GM18505 (cell line): ENCODE measurements at regions not wholly inside any gene's neighbourhood (a gene's known extent, or its start where the extent isn't known, plus 50 kb on each side); places are given as distances from the start of the nearest gene placed in this dataset.

Experiments used
- ATAC-seq: cut with Tn5 transposase; IDR thresholded peaks from one replicate; pipeline ENCODE4 v1.9.1; 2021; ENCODE audit not compliant: unreplicated experiment
- POLR2A ChIP-seq: IDR thresholded peaks from 4 replicates; pipeline ENCODE4 v1.6.1; 2011; ENCODE audit warnings: borderline replicate concordance; ENCODE audit not compliant: insufficient read depth, insufficient read length; ENCODE audit errors: extremely low read depth

DNA sequence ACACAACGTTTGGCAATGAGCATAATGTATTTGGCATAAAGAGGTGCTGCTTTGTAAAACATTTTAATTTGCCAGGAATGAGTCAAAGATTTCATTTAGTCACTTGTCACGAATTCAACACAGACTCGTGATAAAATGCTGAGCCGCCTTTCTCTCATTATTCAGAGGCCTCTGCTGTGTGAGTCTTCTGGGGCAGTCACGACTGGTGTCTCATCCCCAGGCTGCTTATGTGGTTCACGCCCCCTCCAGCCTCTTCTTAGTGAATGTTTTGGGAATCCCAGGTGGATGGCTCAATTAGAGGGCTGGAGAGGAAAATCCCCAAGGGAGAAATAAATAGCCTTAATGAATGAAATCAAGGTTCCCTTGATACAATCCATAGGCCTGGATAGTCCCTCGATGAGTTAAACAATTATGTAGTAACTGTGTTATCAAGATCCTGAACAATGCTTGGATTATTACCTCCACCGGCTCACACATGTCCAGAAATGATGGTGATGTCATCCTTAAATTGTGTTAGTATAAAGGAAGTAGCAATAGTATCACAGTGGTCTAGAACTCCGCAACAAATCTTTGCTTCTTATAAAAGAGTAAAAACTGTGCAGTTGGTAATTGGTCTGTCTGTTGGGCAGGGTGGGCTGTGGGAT, 192.1 kb upstream of the ADAMTS16 start:
- ATAC-seq = no peak

DNA sequence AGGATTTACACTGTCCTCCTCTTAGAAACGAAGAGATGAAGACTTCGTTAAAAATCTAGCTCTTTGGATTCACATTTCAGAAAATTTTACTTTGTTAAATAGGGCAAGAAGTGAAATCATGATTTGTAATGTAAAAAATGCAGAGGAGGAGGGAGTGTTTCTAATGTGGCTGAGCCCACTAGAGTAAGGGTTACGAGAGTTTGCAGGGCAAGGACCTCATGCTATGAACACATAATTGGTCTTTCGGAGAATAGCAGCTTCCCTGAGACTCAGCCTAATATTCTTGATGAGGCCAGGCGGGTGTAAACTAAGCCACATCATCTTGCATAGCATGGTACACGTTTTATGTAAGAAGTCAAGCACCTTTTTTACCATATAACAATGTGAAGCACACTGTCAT, 191.0 kb upstream of the ADAMTS16 start:
- no peak for TF ChIP-seq POLR2A
- no peak for ATAC-seq

More for the DNA sequence above, 192.1 kb upstream of the ADAMTS16 start:
- no peak for TF ChIP-seq POLR2A

DNA sequence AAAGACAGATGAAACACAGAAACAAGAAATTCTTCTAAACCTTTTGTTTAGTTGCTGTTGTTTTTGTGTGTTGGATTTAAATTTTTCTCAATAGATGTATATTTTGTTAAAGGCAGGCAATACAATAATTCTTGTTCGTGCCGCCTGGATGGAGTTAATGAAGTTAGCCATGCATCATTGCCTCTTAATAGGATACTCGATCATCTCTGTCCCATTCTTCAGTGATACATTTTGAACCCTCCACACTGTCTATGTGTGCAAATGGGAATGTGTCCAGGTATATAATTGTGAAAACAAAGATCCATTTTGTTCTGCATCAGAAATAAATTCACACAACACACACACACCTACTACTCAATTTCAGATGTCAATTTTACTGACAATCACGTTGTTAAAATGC, 186.6 kb upstream of the ADAMTS16 start:
- no peak for ATAC-seq
- TF ChIP-seq POLR2A = no peak

DNA sequence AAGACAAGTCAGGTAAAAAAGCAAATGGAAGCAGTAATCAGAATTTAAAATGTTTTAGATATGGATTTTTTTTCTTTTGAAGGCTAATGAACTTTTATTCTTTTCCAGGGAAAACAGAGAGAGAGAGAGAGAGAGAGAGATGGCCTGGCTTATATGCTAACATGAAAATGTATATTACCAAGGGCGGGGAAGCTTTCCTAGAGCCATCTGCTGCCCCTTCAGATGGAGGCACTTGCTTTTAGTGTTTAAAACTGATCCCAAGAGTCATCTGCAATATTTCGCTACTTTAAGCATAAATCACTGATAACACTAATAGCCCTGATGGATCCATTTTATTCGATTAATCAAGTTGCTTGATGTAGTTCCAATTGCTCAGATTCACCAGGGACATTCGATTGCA, 186.1 kb upstream of the ADAMTS16 start:
- no peak for ATAC-seq
- no peak for TF ChIP-seq POLR2A

DNA sequence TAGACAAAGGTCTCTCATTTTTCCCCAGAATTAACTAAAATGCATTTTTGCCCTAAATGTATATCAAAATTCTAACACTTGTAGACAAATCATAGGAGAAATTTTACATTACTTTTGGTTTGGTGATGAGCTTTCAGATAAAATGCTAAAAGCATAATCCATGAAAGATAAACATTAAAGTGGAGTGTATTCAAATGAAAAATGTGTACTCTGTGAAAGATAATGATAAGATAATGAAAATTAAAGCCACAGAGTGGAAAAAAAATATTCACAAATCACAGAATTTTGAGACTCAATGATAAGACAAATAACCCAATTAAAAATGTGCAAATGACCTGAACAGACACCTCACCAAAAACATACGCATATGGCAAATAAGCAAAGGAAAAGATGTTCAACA, 176.9 kb upstream of the ADAMTS16 start:
- no peak for TF ChIP-seq POLR2A
- ATAC-seq = no peak

DNA sequence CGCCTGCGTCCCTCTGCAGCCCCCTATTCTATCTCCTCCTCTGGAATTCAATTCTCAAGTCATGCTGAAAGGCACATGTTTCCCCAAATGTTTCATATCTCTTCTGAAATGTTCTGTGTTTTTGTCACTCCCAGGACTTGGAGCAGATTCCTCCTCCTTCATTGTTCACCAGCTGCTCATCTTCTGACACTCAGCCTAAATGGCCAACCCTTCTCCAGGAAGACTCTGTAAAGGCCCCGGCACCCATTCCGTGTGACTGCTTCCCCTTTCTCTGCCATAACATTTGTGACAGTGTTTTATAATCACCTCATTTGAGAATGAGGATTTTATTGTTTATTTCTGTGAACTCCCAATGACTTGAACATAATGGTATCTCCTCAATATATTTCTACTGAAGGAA, 170.8 kb upstream of the ADAMTS16 start:
- no peak for TF ChIP-seq POLR2A
- ATAC-seq = no peak

DNA sequence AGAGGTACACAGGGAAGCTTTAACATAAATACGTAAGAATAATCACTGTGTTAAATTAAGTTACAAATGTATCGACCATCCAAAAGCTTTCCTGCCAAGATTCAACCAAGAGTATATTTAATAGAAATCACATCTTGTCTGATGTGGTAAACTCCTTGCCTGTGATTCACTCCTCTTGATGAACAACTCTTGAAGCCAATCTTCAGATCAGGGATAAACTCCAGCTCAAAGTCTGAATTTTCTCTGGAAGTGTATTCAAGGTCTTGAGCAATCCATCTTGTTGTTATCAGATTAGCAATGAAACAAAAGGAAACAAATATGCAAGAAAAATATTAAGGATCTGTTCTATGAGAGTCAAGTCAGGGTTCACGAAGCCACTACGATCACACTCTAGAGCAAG, 170.0 kb upstream of the ADAMTS16 start:
- ATAC-seq = no peak
- TF ChIP-seq POLR2A = no peak

DNA sequence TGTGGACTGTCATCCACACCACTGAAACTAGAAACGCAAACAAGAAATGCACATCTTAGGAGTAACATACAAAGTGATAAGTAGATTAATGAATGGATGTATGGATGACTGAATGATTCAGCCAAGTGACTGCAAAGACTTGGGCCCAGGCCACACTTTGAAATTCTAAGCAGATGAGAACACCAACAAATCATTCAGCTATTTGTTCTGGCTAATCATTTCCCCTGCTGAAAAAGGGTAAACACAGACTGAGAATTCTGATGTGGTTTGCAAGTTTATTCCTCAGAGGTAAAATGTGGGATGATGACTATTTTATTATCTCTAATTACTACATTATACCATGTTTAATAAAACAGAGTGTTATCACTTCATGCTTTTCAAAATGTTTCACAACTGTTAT, 163.2 kb upstream of the ADAMTS16 start:
- no peak for ATAC-seq
- TF ChIP-seq POLR2A = no peak

DNA sequence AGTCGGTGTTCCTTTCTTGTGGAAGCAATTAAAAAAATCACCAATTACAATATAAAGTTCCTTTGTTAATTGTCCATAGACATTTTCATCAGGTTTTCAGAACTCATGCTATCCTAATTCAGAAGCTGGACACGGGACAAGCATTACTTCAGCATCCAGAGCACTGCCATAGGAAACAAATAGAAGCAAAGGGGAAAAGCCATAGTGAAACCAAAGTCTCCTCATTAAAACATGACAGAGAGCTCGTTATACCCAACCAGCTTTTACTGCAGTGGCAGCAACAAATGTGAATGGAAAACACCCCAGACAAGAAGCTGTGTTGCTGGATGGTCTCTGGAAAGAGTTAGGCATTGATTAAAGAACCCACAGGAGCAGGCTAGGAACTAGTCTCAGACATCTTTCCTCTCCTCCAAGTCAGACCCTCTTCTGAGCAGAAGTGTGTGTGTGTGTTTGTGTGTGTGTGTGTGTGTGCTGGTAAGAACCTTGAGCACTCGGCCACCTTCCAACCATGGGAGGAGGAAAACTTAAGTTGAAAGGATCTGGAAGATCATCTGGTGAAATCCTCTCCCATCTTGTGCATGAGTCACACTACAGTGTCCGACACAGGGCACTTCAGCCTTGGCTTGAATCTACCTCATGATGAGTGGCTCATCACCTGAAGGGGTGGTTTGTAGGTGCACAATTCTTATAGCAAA, 162.6 kb upstream of the ADAMTS16 start:
- ATAC-seq = no peak
- no peak for TF ChIP-seq POLR2A

DNA sequence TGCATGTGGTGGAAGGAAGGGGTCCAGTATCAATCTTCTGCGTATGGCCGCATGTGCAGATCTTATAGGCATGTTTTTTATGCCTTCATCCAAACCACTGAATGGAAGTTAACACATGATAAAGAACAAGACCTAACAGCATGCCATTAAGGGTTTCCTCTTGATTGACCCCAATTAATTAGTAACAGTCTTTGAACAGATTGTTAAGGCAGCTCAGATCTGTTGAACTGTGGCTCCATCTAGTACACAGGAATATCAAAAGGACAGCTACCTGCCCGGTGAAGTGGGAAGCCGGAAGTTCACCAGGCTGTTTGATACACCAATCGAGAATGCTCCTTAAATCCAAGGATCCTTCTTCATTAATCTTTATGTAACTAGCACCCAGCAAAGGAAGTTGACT, 159.9 kb upstream of the ADAMTS16 start:
- no peak for TF ChIP-seq POLR2A
- no peak for ATAC-seq

DNA sequence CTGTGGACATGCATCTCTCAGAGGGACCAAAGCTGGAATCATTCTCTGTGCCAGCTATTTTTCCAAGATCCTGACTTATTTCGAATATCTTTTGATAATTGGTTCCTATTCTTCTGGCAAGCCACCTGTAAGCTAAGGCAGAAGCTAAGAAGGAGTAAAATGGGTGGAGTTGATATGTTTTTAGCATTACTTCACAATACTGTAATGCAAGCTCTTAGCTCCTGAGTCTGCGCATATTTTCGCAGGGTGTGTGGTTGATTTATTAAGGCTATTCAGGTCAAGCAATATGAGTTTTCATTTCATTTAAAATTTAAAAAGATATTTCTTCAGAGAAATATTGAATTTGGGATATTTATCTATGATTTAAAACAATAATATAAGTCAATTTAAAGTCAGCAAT, 158.5 kb upstream of the ADAMTS16 start:
- ATAC-seq = no peak
- TF ChIP-seq POLR2A = no peak

DNA sequence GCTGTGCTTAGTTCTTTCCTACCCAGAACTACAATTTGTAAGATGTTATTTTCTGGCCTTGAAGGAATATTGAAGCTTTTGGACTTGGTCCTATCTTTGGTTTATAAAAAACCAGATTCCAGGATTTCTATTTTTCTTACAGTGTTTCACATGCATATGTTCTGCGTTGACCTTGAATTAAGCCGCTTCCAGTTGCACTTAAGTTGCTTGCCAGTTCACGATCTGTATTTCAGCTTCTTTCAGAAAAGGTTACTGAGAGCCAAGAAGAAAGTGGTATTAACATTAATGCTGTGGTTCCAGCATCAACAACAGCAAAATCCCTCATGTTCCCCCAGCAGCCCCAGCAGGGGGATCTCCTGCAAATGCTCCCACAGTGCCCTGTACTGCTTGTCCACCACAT, 156.4 kb upstream of the ADAMTS16 start:
- TF ChIP-seq POLR2A = no peak
- no peak for ATAC-seq

DNA sequence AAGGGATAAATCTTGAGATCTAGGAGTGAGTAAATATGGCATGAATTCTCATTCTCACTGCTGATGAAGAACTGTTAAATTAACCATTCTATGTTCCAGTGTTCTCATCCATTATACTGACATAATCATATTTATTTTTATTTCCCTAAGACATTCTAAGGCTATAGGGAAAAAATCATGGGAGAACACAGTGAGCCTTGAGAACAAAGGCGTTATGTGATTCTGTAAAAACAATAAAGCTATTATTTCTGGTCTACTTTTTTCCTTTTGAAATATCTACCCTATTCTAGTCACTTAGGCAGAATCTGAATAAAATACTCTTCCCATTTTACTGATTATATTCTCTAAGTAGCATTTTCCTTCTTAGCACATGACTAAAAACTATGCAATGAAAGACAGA, 155.7 kb upstream of the ADAMTS16 start:
- no peak for ATAC-seq
- no peak for TF ChIP-seq POLR2A

DNA sequence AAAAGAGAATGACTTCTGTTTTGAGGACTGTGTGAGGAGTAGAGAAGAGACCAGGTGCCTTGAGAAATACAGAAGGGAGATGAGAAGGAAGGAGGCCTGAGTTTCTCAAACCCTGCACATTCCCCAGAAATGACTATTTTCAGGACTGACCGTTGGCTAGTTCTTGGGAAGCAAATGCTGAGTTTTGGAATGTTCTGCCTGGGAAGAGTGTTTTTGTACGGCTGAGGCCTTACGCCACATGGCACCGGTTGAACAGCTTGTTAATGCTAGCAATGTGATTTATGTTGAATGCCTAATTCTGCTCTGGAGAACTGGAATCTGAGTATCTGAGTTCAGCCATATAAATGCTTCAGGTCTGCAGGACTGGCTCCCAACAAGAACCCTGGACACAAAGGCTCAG, 152.7 kb upstream of the ADAMTS16 start:
- no peak for TF ChIP-seq POLR2A
- ATAC-seq = no peak
